ENCODE measurements at regions not wholly inside any gene's neighbourhood (a gene's known extent, or its start where the extent isn't known, plus 50 kb on each side); places are given as distances from the start of the nearest gene placed in this dataset.

GRCh38 chr5:2525351-2525750 lies 226.1 kb downstream of the IRX2 start:
- DNase-seq, result no peak

- DNase-seq, result no peak
Observed at GRCh38 chr5:2524620-2525019, 226.9 kb downstream of the IRX2 start.

- DNase-seq, result no peak
Observed at GRCh38 chr5:2523180-2523579, 228.3 kb downstream of the IRX2 start.

GRCh38 chr5:2522372-2522771 lies 229.1 kb downstream of the IRX2 start:
- no peak for DNase-seq

GRCh38 chr5:2519153-2519552 lies 232.3 kb downstream of the IRX2 start:
- no peak for DNase-seq

DNA sequence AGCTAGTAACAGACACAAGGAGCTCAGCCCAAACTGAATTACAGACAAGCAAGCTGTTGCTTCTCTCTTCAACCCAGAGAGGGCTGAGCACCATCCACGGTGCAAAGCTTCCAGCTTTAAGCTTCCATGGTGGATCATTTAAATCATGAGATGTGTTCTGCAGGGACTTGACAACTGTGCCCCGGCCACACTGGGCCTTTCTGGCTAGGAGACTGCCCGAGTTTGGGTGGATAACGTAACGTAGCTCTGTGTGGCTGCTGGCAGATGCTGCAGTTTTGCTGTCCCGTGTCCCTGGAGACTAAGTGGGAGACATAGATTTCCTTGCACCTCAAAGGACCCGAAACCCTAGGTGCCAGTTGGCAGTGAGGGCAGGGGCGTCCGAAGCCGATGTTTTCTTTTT lies 234.0 kb downstream of the IRX2 start:
- no peak for DNase-seq

- DNase-seq, result no peak
Observed at GRCh38 chr5:2515180-2515764, 236.2 kb downstream of the IRX2 start.

DNA sequence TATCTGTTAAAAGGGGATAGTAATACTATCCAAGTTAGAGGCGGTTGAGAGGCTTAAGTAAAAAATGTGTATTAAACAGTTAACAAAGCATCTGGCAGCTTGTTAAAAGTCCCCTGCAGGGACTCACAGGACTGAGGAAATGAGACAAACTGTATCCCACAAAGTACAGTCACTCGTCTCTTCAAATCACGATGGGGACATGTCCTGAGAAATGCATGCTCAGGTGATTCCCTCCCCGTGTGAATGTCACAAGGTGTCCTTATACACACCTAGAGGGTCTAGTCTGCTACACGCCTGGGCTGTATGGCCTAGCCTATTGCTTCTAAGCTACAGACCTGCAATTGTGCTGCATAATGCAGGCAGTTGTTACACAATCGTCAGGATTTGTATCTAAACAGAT lies 237.0 kb downstream of the IRX2 start:
- DNase-seq, result no peak

- no peak for DNase-seq
Observed at GRCh38 chr5:2511706-2512105, 239.8 kb downstream of the IRX2 start.

DNA sequence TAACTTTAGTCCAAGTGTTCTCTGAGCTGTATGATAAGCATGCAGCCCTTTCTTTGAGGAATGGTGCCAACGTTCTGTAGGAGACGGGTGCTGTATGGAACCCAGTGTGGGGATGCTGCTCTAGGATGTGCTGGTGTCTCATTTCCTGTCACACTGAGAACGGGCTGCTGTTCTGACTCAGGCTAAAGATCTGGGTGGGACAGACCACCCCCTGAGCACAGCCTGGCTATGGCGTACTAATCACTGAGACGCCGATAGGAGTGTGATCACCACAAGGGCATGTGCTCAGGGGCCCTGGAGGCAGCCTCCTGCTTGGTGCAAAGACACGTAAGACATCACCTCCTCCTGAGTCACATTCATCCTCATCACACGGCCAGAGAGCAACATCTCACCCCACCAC lies 240.4 kb downstream of the IRX2 start:
- no peak for DNase-seq

- DNase-seq, result no peak
Observed at GRCh38 chr5:2509527-2509926, 241.9 kb downstream of the IRX2 start.

- no peak for DNase-seq
Observed at GRCh38 chr5:2508514-2508913, 243.0 kb downstream of the IRX2 start.

DNA sequence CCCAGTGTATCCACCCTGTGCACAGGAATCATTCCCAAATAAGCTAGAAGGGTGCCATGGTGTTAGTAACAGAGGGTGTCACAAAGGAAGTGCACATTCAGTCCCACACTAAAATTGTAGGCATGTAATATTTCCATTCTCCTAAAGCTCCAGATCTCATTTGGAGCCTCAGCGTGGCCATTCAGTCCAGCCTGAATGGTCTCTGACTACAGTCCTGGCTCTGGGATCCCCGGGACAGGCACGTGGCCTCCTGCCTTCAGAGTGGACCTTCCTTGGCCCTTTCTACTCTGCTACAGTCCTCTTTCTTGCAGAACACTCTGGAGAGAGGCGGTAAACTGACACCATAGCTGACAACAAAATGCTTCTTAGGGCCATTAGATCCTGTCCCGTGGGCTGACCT lies 243.9 kb downstream of the IRX2 start:
- no peak for DNase-seq

DNA sequence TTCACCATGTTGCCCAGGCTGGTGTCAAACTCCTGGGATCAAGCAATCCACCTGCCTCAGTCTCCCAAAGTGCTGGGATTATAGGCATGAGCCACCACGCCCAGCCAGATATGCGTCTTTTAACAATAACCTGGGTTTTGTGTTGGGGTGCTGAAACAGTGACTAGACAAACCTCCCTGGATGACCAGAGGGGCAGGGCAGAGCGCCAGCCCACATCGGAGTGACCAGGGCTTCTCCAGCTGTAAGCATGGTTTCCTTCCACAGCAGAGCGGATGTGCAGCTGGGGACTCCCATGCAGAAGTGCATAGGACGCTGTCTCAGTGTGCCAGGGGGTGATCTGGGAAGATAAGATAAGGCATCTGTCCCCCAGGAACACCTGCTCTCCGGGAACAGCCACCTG lies 244.9 kb downstream of the IRX2 start:
- no peak for DNase-seq

DNA sequence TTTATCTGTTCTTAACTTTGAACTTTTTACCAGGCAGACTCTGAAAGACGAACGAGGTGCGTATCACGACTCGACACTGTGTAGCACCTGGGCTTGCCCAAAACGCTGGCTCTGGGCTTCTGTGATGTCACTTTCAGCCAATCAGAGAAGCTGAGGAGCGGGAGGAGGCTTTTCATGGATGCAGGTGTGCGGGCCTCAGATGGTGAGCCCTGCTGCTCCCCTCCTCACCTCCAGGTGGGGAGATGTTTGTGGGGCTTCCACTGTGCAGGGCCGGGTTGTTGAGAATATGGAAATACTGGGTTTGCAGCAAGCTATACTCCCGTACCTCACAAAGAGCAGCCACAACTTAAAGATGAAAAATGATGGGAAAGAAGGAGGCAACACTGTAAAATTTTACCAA lies 246.3 kb downstream of the IRX2 start:
- no peak for DNase-seq

GRCh38 chr5:2502970-2503594 lies 248.4 kb downstream of the IRX2 start:
- no peak for DNase-seq

DNA sequence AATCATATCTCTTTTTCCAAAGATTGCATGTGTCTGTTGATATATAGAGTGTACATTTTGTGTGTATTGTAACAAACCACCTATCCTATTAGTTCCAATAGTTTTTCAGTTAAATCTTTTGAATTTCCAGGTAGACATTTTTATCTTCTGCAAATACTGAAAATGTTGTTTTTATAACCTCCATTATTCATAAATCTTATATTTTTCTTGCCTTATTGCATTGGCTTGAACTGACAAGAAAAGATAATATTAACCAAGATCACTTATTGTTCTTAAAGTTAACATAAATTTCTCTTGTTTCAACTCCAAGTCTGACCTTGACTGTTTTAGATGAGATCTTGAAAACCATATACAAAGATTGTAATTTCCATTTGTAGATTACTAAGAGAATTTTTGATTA lies 251.6 kb downstream of the IRX2 start:
- no peak for DNase-seq

DNA sequence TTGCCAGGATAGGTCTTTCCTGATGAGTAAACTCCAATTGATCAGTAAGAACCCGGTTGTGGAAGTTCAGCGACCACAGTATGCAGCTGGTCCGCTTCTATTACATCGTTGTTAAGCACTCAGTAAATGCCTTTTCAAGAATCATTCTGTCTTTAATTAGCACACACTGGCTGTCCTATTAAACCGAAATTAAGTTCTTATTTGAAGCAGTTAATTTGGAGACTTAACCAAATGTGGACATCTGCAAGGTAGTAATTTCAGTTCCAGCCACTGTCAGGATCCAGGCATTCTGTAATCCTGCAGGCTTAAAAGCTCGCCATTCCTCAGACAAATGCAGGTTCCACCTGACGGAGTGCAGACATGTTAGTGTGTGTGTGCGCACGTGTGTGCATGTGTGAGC lies 254.6 kb downstream of the IRX2 start:
- no peak for DNase-seq

DNA sequence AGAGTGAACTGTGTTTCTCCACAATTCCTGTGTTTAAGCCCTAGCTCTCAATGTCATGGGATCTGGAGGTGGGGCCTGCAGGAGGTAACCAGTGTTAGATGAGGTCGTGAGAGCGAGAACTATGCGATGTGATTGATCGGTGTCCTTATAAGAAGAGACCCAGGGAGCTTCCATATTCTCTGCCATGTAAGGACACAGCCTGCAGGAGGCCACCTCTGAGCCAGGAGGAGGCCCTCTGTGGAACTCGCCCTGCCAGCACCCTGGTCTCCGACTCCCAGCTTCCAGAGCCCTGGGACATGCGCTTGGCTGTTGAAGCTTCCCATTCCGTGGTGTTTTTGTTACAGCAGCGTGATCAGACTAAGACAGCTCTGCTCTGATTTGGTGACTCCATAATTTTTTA lies 255.4 kb downstream of the IRX2 start:
- DNase-seq, result no peak

- DNase-seq, result no peak
Observed at GRCh38 chr5:2493356-2493755, 258.1 kb downstream of the IRX2 start.

DNA sequence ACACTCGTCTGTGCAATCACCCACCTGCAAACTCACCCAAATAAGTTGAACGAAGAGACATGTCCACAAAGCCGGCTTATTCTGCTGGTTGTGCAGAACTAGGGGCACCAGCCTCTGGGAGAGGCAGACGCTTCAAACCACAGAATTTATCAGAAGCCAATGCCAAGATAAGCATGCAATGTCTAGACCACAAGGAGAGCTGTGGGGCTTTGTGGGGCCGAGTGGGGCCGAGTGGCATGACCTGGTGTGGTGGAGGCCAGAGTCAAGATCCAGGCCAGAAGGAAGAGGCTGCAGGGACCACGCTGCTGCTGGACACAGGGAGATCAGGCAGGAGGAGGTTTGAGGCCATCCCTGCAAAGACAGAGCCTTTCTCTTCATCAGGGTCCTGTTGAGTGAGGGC lies 259.0 kb downstream of the IRX2 start:
- DNase-seq, result no peak

- DNase-seq, result no peak
Observed at GRCh38 chr5:2491846-2492245, 259.6 kb downstream of the IRX2 start.

DNA sequence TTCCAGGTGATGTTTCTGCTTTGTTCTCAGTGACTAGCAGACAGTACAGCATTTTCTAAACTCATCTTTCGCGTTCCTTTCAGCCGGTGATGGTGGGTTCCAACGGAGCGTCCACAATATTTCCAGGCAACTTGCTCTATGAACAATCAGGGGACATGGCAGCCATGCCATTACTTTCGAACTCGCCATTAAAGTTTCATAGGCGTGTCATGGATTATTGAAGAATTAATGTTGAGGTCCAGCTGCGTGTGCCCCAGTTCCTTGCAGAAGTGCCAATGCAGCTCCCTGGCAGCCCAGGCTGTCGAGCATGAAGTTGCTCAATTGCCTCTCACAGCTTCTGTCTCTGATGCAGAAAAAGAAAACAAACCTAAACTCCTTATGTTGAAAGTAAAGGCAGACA lies 262.2 kb downstream of the IRX2 start:
- no peak for DNase-seq

DNA sequence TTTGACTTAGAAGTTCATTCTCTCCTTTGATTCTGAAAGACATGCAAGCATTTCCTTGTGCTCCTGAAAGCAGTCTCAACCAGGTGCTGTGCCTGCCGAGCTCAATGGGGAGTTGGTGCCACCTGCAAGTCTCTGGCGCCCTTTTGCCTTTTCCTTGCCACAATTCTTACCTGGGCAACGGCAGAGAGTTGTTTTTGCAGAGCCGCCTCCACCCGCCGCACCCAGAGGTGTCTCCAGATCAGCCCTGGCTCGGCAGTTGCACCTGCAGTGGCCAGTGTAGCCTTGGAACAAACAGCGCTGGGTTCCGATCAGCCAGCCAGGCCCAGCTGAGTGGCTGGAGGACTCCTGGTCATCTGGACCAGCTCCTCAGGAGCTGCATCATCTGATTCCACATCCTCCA lies 262.9 kb downstream of the IRX2 start:
- DNase-seq, result no peak

GRCh38 chr5:2487152-2487763 lies 264.2 kb downstream of the IRX2 start:
- DNase-seq, result no peak
